Retina (tissue), 1 donor: ENCODE measurements at regions not wholly inside any gene's neighbourhood (a gene's known extent, or its start where the extent isn't known, plus 50 kb on each side); places are given as distances from the start of the nearest gene placed in this dataset.

ENCODE experiments used
- DNase-seq: peaks from one replicate; pipeline ENCODE4 v3.0.0-alpha.2; 2016

DNA sequence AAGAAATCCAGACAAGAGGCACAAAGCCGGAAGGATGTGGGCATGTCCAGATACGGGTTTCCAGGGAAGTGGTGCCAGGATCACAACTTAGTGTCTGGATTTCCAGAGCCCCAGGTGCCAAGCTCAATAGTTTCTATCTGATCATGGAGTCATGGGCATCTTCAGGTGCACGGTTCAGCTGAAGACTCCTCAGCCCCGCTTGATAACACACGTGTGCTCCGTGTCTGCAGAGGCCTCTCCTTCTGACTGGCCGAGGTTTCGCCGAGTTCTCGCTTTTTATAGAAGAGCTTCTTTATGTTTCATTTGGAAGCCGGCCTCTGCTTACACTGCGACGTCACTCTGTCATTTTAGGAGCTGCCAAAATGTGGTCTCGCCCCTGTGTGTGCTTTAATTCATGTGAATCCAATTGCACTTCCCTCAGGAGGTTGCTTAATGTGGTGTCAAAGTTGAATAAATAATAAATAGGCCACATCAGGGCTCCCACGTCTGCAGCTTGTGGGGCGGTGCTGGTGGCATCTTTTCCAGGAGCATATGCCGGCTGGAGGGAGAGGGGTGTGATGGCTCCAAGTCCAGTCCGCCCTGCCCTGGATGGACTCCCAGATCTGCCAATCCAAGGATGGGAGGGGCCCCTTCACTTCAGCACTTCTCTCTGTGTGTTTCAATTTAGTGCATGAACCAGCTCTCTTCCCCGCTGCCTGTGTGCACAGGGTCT is 1410.8 kb downstream of the TBC1D22A start:
- DNase-seq = peak; percentile 52

- DNase-seq = no peak
Observed at GRCh38 chr22:48171271-48171691, 1408.8 kb downstream of the TBC1D22A start.

DNA sequence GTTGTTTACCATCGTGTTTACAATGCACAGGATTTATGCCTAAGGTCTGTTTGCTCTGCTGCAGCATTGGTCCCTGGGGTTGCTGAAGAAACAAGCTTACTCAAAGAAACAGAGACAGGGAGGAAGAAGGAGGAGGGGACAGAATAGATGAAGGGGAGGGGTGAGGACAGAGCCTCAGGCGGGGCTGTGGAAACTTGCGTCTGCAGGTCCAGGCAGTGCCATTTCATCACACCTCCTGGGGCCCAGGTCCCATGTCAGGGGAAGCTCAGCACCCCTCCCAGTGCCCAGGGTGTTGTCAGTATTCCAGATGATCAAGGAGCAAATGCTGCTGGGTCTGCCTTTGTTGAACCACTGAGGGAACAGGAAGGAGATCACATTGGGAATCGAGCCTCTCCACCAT is 1406.8 kb downstream of the TBC1D22A start:
- no peak for DNase-seq

DNA sequence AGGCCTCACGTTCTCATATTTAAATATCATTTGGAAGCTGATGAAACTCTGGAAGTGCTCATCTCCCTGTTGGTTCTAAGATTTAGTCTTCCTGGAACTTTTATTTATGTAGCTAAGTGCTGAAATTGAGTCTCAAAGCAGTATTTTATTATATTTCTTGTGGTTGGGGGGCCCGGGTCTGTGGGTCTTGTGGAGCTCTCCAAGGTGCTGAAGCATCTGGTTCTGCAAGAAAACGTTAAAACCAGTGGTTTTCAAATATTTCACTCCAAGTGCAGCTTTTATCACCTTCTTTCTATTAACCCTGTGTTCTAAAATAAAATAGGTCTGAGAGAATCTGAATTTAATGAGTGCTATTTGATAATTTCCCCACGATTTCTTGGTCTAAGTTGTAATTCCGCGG is 1404.8 kb downstream of the TBC1D22A start:
- DNase-seq = no peak

- DNase-seq = no peak
Observed at GRCh38 chr22:48161298-48161697, 1398.8 kb downstream of the TBC1D22A start.

GRCh38 chr22:48157676-48158075 is 1395.2 kb downstream of the TBC1D22A start:
- DNase-seq = no peak

DNA sequence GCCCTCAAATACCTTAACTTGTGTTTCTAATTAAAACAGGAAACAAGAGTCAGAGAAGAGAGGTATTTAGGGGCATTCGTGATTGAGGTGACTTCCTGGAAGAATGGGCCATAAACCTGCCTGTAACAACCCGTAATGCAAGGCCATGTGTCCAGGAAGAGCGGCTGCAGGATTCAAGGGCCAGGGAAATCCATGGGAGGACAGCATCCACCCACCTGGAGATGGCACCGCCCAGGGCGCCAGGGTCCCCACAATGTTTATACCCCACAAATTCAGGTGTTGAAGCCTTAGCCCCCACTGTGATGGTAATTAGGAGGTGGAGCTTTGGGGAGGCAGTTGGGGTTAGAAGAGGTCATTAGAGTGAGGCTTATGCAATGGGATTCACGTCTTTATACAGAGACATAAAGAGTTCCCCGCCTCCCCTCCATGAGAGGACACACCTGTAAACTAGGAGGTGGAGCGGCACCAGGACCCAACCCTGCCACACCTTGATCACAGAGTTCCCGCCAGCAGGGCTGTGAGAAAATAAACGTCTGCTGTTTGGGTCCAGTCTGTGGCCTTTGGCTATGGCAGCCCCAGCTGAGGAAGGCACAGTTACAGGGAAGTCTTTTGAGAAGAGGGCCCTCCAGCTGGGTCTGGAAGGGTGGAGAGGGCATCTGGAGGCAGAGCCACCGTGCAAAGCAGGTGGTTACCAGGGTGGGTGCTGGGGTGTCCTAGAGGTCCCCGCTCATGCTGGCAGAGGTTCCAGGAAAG is 1394.3 kb downstream of the TBC1D22A start:
- DNase-seq = no peak

DNA sequence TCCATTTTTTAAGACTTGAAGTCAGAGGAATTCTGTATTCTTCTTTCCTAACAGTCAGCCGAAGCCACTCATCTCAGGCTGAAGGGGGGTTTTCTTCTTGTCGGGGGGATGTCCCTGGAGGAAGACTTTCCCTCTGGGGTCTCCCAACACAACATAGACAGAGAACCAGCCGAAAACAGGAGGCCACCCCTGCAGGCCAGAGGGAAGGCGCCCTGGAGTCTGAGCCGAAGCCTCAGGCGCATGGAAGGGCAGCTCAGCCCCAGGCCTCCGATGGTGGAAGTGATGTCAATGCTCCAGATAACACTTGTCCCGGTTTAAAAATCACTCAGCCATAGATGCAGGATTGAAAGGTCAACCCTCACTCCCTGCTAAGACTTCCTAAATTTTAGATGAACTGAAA is 1393.0 kb downstream of the TBC1D22A start:
- no peak for DNase-seq

- no peak for DNase-seq
Observed at GRCh38 chr22:48154943-48155240, 1392.4 kb downstream of the TBC1D22A start.

DNA sequence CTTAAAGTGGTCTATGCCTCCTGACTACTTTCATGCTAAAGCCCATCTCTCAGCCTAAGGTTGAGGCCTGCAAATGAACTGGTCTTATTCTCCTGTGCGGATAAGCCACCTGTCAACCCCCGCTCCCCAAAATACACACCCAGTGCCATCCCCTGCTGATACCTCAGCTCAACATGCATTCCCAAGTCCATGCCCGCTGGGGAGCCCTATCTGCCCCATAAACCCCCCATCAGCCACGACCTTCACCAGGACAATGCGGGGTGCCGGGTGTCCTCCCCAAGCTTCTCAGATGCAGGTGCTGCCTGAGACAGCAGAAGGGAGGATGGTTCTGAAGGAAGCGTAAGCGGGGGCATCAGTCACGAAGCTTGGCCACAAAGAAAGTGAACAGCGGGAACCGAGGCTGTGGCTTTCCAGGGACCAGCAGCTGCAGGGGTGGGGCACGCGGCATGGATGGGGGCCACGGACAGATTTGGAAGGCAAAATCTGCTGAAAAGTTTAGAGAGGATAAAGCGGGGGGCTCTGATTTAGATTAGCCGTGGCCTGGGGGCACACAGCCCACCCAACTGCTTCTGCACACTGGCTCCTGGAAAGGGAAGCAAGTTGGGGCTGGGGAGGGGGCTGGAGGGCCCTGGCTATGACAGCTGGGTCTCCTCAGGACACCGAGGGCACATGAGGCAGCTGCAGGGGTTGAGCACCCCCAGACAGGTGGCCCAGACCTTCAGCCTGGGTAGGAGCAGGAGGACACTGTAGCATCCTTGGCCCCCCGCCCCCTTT is 1391.9 kb downstream of the TBC1D22A start:
- DNase-seq = no peak

DNA sequence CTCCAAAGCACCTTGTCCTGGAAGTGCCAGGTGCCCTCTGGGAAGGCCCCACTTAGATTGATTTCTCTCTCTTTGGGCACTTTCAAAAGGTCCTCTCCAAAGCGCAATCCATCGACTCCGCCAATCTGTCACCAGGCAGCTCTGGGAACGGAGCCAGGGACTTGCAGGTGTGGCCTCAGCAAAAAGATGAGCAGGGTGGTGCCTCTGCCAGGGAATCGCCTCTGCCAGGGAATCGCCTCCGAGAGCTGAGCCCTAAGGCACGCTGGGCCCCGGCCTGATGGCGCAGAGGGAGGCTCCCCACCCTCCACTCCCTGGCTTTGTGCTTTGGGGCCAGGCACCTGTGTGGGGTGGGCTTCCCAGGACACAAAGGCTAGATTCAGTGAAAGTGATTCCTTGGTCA is 1391.3 kb downstream of the TBC1D22A start:
- DNase-seq = no peak

DNA sequence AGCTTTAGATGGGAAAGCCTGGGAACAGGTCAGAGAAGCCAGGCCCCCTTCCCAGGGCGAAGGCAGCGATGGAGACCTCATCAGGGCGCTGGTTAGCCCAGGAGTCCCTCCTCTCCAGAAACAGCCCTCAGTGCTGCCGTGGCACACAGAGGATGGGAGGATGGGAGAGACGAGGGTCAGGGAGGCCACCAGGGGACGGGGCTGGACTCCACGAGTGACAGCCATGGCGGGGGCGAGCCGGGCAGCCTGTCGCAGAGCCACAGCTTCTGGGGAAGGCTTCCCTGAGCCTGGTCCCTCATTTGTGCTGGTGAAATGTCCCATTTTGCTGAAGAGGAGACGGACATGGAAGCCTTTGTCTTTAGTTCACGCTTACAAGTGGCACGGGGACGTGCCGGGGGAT is 1390.5 kb downstream of the TBC1D22A start:
- no peak for DNase-seq

GRCh38 chr22:48152164-48152775 is 1389.8 kb downstream of the TBC1D22A start:
- DNase-seq = no peak

- DNase-seq = no peak
Observed at GRCh38 chr22:48151641-48152040, 1389.2 kb downstream of the TBC1D22A start.

- DNase-seq = no peak
Observed at GRCh38 chr22:48147831-48148230, 1385.4 kb downstream of the TBC1D22A start.

GRCh38 chr22:48147404-48147803 is 1385.0 kb downstream of the TBC1D22A start:
- no peak for DNase-seq

DNA sequence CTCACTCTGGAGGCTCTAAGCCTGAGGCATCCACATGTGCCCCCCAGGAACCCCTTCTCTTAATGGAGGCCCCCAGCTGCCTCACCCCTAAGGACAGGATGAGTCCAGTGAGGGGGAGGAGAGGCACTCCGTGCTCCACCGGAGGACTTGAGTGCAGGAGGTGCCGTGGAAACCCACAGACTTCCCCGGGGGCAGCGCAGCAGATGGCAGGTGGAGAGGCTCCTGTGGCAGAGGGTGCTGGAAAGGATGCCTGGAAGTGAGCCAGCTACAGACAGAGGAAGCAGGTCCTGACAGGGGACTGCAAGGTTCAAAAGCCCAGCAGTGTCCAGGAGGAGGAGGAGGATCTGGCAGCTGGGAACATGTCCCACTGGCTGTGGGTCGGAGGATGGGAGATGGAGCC is 1384.0 kb downstream of the TBC1D22A start:
- DNase-seq = no peak

- DNase-seq = no peak
Observed at GRCh38 chr22:48145738-48146137, 1383.3 kb downstream of the TBC1D22A start.

- DNase-seq = no peak
Observed at GRCh38 chr22:48144318-48144717, 1381.9 kb downstream of the TBC1D22A start.

GRCh38 chr22:48143856-48144255 is 1381.4 kb downstream of the TBC1D22A start:
- no peak for DNase-seq

- no peak for DNase-seq
Observed at GRCh38 chr22:48142388-48142787, 1379.9 kb downstream of the TBC1D22A start.

DNA sequence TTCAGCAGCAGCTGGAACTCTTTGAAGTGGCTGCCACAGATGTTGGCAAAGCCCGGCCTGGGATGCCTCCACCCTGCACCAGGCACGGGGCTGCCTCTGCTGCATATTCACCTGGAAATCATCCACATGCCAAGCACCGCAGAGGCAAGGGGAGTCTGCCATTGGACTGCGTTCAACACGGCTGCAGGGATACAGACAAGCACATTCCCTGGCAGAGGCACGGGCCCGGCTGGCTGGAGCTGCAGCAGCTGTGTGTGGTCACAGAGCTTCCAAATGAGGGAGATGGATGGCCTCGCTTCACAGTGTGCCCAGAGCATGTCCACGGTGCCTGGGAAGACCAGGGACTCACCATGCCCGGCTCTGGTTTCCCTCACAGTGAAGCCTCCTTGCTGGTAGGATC is 1378.9 kb downstream of the TBC1D22A start:
- DNase-seq = no peak

GRCh38 chr22:48140261-48140813 is 1377.9 kb downstream of the TBC1D22A start:
- DNase-seq = no peak
